ENCODE measurements at regions not wholly inside any gene's neighbourhood (a gene's known extent, or its start where the extent isn't known, plus 50 kb on each side); places are given as distances from the start of the nearest gene placed in this dataset.

DNA sequence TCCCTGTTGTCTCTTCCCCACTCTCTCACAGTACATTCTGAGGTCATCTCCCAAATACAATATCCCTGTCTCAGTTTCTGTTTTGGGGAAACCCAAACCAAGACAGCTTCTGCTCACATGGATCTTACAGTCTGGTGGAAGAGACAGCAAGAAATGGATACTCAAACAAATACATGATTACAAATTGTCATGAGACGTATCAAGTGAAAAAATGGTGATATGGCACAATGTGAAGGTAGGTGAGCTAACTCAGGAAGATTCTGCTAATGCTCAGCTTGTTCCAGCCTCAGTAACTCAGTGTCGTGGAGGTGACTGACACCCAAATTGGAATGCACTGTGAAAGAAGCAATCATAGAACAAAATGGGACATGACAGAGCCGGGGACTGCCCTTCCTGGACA lies 68.3 kb downstream of the CHST1 start:
- no peak for DNase-seq (ENCODE audit: low read depth in 4 of 4, low spot score in 1 of 4)

DNA sequence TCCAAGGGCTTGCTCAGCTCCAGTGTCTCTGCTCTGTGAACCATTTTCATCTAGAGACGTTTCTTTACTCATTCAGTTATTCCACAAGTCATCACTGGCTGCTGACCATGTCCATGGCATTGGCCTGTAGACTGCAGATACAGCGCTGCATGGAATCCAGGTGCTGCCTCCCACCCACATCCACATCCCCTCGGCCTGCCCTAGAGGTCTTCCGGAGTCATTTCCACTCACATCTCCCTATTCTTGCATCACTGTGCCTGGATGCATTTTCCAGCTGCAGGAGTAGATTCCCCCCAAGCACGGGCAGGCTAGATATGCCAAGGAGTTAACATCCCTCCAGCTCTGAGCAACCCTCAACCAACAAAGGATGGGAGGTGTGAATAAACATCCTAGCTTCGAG lies 68.9 kb downstream of the CHST1 start:
- no peak for DNase-seq (ENCODE audit: low read depth in 4 of 4, low spot score in 1 of 4)

DNA sequence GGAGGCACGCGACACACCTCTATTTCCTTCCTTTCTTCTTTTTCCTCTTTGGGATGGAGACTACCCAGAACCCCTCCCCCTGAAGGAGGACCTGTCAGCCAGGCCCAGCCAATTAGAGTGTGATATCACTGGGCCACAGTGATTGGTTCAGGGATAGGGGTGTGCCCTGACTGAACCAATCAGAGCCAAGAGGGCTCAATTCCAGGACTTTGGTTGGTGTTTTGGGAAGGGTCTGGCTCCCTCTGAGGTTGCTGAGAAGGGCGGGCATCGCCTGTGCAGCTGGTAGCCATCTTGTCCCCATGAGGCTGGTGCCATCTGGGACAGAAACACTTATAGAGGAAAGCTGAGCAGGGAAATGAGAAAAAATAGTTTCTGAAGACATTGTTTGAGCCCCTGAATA lies 71.4 kb downstream of the CHST1 start:
- no peak for DNase-seq (ENCODE audit: low read depth in 4 of 4, low spot score in 1 of 4)

DNA sequence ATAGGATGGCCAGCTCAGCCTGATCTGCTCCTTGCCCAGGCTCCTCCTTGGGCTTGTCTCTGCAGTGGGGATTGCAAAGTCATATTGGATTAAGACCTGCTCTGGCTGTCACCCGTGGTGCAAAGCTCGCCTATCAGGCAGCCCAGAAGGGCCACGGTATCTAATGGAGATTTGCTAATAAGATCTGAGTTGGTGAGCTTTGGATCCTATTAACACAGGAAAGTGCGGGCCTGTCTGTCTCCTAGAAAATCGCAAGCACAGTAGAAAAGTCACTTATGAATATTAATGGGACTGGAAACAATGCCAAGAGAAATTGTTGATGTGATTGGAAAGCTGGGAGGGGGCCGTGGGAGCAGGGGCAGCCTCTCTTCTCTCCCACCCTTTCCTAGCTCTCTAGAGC lies 72.8 kb downstream of the CHST1 start:
- no peak for DNase-seq (ENCODE audit: low read depth in 4 of 4, low spot score in 1 of 4)

DNA sequence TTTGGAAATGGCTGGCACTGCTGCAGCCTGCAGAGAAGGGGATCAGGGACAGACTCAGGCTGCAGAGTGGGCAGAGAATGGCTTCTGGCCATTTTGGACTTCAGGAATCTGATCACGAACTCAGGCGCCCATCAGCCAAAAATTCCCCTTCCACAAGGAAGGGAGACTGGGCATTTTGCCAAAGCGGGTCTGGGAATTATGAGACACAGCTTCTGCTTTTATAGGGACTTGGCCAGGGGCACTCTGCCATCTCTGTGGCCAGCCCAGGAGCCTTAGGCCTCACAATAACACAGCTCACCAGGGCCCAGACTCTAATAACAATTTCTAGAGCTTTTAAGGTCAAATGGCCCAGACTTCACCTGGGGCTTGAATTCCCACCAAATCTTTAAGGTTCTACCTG lies 74.7 kb downstream of the CHST1 start:
- DNase-seq (ENCODE audit: low read depth in 4 of 4, low spot score in 1 of 4), result no peak

DNA sequence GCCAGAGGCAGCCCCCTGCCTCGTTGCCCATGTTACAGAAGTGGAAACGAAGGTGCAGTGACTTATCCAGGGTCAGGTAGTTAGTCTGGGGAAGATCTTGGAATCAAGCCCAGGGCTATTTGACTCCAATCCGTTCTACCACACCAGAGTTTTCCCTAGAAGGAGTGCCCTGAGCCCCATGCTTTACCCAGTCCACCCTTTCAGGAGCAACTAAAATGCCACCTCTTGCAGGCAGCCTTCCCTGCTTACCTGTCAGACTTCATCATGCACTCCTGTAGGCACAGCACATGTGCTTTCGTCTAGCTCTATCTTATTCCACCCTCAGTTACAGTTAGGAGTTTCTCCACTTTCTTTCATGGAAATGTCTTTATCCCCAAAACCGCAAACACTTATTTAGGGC lies 80.2 kb downstream of the CHST1 start:
- DNase-seq (ENCODE audit: low read depth in 4 of 4, low spot score in 1 of 4), result no peak

DNA sequence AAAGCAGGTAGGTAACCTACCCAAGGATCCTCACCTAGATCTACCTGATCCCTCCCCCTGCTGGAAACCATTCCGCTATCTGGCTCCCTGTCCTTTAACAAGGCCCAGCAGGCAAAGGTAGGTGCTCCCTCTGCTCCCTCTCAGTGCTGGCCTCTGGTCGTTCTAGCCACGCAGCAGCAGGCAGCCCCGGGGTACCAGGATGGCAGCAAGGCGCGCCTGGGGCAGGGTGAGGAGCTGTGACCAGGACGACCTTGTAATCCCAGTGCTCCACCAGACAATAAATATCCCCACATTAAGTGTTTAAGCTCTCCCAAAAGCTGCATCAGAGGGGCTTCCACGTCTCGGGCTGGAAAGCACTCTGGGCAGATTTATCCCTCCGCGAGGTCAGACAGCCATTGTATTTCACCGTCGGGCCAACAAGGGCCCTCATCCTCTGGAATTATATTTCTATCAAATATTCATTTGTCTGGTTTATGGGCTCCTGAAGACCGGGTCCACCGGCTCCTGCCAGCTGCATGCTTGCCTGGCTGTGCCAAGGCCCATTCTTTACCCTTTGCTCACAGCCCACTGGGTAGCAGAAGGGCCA lies 81.3 kb downstream of the CHST1 start:
- DNase-seq (ENCODE audit: low read depth in 4 of 4, low spot score in 1 of 4), result no peak

DNA sequence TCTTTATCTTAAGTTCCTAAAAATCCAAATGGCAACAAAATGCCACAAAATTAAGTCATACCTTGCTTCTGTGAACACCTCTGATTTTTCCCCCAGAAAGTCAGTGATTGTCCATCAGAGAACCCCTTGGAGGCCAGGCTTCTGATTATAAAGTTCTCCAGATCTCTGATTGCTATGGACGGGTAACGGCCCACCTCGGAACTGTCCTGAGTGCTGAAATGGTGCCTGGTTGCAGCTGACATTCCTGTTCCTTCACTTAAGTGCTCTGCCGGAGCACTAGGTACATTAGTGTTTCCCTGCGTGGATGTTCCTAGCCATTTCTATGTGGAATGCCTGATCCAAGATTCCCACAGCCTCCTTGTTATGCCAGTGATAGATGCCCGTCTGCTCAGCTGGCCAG lies 85.0 kb downstream of the CHST1 start:
- DNase-seq (ENCODE audit: low read depth in 4 of 4, low spot score in 1 of 4), result no peak

DNA sequence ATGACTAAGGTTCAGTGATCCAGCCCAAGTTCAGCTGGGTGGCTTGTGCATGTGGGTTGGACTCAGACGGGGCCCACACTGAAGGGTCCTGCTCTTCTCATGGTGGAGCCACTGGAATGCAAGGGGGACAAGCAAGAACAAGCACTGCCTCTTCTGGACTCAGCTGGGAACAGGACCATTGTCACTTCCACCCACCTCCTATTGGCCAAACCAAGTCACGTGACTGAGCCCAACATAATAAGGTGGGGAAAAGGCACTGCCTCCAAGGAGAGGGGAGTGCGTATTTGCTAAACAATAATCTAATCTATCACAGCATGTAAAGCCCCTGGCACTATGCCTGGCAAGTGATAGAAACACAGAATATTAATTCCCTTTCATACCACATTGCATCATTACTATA lies 87.1 kb downstream of the CHST1 start:
- DNase-seq (ENCODE audit: low read depth in 4 of 4, low spot score in 1 of 4), result no peak

DNA sequence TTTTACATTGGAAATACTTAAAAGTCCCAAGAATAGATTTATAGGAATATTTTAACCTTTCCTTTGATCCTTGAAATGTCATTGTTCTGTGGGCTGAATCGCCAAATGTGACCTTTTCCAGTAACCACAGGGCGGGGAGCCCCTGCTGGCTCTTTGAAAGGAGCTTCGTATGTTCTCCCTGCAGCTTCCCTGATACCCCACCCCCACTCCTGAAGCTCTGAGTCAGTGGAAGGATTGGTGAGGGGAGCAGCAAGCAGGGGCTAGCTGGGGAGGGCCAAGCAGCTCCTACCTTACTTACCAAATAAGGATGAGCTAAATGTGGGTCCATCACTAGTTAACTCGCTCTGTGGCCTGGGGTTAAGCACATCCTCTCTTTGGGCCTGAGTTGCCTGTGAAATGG lies 87.7 kb downstream of the CHST1 start:
- no peak for DNase-seq (ENCODE audit: low read depth in 4 of 4, low spot score in 1 of 4)

DNA sequence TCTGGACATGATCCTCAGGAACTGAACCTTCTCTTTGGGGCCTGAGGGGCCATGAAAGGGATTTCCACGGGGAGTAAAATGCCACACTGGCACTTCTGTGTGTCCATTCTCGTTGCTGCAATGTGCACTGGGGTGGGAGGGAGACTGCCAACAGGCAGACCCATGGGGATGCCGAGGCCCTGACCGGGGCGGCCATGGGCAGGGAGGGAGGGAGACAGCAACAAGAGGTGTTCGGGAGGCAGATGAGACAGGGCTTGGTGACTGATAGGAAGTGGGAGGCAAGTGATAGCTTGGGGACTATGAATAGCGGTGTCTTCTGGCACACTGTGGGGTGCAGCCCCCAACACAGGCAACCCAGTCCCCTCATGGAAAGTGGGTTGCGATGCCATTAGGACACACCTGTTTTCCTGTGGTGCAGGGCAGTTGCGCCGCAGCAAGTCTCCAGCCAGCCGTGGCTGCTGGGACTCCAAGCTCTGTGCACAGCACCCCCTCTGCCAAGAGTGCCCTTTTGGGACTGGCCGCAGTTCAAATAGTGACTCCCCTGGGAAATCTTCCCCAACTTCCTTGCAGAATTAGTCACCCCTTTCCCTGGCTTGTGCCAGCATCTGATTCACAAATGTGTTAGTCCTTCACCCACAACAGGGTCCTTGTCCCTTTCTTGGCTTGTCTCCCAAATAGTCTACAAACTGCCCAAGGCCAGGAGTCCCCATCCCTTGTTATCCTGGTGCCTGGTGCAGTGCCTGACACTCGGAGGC lies 88.8 kb downstream of the CHST1 start:
- DNase-seq (ENCODE audit: low read depth in 4 of 4, low spot score in 1 of 4), result no peak

DNA sequence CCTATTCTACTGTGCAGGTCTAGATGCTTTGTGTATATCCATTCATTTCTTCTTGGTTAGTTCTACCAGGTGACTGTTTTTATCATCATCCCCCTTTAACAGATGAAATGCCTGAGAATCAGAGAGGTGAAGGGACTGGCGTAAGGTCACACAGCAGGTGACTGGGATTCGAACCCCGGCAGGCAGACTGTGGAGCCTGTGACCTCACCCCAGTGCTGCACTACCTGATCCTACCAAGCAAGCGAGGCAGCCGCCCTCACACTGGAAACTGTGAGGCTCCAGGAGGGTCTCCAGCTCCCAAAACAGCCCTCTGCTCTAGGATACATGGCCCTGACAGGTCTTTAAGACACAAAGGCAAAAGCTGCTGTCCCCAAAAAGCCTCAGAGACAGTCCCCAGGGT lies 91.7 kb downstream of the CHST1 start:
- DNase-seq (ENCODE audit: low read depth in 4 of 4, low spot score in 1 of 4), result no peak

DNA sequence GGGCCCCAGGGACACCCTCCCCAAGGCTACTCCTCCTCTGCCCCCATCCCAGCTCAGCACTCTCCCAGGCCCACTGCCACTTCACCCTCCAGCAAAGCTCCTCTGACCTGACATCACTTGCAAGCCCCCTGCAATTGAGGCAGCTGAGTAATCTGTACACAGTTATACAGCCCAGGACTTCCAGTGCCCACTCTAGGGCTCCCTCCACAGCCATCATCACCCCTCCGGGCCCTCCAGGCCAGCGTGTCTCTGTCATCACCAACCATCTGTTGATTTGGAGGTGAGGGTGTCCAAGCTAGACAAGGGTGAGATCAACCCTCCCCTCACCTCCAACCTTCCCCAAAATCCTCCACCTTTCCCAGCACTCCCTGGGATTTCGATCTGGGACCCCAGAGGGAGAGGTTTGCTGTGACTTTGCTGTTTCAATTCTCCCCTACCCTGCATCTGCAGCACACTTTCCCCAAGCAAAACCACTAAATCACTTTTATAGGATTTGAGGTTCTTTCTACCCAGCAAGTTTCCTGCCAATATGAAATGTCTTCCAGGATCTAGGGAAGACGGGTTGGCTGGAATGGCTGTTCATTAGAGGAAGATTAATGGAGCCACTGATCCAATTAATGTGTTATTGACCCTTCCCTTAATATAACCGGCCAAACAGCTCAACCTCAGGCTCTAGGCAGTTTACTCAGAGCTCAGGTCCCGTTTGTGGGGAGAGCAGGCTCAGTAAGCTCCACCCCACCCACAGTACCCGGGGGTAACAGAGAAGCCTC lies 92.9 kb downstream of the CHST1 start:
- DNase-seq (ENCODE audit: low read depth in 4 of 4, low spot score in 1 of 4), result no peak

DNA sequence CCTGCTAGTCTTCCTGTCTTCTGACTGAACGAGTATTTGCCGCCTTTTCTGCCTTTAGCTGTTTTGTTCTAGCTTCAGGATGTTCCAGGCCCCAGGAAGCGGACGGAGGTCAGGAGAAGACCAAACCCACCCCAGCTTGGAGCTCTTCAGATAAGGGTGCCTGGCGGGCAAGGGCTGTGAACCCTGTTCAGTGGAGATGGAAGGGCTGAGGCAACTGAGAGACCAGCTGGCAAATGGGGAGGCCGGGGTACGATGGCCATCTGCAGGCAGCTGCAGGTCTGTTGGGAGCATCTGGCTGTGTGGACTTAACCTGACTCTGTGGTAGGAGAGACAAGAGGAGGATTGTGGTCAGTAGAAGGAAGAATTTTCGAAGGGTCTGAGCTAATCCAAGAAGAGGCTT lies 95.6 kb downstream of the CHST1 start:
- no peak for DNase-seq (ENCODE audit: low read depth in 4 of 4, low spot score in 1 of 4)

DNA sequence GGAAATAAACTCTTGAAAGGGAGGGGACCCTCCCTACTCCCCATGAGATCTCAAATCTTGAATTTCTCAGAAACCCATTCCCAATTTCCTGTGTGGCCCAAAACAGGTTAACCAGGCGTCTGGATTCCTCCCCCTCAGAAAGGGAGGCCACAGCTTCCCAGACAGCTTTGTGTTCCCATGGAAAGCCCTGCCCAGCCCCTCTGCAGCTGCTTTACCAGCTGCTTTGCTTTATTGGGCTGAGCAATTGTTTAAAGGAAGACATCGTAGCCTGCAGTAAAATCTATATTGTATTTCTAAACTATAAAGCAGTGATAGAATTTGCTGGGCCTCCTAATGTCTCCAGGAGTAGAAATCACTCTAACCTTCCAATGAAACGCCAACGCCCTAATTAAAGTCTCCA lies 97.4 kb downstream of the CHST1 start:
- no peak for DNase-seq (ENCODE audit: low read depth in 4 of 4, low spot score in 1 of 4)

DNA sequence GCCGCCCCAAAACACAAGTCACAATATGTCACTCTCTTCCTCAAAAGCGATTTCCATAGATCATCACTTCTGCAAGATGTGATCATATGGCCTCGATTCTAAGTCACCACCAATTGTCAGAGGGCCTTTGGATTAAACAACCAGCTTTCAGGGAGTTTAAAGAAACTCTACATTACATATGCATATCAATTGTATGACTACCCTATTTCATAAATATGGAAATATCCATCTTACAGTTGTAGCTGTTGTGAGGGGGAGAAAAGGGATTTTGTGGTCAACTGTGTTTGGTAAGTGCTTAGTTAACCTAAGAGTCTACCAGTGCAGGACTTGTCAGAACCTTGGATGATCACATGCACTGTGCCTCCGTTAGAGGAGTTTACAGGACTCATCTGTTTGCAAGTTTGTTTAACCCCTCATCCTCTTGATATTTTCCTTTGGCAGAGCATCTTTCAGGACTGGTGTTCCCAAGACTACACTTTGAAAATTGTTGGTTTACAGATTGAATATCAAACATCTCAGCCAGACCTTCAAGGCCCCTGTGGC lies 99.9 kb downstream of the CHST1 start:
- no peak for DNase-seq (ENCODE audit: low read depth in 4 of 4, low spot score in 1 of 4)

DNA sequence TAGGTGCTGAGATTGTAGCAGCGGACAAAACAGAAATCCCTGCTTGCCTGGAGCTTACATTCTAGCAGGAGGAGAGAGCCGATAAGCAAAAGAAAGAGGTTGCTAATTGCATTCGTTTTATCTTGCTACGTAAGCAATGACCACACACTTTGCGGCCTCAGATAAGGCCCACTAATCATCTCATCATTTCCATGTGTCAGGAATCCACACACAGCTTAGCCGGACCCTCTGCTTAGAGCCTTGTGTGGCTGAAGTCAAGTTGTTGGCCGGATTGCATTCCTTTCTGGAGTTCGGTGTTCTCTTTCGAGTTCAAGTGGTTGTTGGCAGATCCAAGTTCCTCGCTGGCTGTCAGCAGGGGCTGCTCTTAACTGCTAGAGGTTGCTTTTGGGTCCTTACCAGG lies 101.6 kb downstream of the CHST1 start:
- no peak for DNase-seq (ENCODE audit: low read depth in 4 of 4, low spot score in 1 of 4)

DNA sequence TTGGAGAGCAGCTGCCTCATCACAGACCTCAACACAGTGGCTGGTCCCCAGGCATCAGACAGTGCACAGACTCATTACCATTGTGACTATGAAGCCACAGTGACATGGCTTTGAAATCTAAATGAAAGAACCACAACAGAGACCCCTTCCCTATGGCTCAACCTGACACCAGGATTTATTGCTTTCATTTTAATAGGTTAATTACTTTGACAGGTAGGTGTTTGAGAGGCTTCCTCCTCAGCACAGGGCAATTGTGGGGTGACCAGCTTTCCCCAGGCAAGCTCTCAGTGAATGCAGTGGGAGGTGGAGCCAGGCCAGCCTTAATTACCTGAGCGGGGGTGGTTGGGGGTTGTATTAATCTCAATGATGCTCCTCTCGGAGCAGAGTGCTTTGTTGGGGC lies 102.3 kb downstream of the CHST1 start:
- DNase-seq (ENCODE audit: low read depth in 4 of 4, low spot score in 1 of 4), result no peak

DNA sequence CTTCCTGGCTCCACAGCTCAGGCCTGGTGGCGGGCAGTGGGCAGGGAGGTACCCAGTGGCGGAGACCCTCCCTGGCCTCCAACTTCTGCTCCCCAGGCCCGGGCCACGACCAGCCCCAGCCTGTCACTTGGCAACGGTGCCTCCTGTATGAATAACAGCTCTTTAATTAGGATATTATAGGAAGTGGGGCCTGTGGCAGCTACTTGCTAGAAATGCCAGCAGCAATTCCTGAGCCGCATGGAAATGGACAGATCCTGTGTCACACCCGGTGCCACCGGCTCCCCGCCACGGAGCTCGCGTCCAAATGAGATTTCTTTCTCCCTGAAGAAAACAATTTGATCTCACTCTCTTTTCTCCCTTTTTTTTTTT lies 104.5 kb downstream of the CHST1 start:
- DNase-seq (ENCODE audit: low read depth in 4 of 4, low spot score in 1 of 4), result no peak

DNA sequence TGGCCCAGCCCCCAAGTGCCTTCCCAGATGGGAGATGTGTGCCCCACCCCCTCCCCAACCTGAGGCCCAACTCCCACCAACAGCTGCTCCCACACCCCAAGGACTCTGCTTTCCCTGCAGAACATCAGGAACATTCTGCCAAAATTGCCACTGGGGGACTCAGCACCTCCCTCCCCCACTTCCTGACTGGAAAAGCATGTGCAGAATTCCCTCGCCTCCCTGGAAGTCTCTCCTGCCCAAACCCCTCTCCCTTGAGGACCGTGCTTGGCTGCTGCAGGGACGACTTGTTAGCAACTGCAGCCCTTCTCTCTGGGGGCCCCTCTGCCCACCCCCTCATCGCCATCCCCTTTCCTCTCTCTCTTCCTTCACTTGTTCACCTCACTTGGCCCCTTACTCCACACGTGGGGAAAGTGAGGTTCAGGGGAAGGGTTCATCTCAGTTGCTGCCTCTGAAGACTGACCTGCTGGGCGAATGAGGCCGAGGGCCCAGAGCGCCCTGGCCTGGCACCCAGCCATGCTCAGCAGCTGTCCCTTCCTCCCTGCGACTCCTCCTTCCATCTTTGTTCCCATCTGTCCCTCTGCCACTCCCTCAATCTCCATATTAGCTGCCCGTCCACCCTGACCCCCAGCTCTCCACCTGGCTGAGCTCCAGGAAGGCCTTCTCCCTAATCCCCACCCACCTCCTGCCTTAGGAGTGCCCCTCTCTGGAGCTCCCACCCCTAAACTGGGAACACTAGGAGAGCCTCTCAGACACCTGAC lies 105.1 kb downstream of the CHST1 start:
- no peak for DNase-seq (ENCODE audit: low read depth in 4 of 4, low spot score in 1 of 4)

DNA sequence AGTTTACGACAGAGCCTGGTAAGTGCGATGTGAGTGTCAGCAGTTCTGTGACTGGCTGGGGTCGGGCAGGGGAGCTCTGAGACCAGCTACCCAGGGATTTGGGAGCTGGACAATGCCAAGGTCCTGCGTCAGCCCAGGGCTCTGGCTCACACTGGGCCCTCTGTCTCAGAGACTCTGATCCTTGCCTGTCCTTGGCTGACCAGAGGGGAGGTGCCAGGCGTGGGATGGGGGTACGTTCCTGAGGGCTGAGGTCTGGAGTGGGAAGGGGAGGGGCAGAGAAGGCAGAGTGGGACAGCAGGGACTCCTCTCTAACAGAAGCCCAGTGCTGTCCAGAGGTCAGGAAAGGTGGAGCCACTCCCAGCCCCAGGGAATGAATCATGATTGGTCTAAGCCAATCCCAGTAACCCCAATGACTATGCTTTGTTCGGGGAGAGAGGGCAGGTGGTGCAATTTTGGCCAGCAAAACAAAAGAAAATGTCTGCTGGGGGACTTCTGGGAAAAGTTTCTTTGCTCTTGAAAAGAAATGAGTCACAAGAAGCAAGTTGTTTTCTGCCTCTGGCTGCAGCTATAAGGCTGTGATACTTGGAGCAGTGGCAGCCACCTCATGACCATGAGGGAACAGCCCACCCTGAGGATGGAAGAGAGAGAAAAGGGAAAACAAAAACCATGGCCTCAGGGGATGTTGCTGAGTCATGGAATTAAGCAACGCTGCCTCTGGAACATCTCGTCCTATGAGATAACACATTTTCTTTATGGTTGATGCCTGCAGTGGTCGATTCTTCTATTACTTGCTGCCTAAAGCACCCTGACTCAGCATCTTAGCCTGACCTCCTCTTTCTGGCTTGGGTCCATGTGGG lies 108.3 kb downstream of the CHST1 start:
- DNase-seq (ENCODE audit: low read depth in 4 of 4, low spot score in 1 of 4), result no peak
